Heart right ventricle (tissue), 16 donors: ENCODE measurements at regions not wholly inside any gene's neighbourhood (a gene's known extent, or its start where the extent isn't known, plus 50 kb on each side); places are given as distances from the start of the nearest gene placed in this dataset.

ENCODE experiments used
- ATAC-seq, 8 donors: fragments of 200-7000 bp; cut with Tn5 transposase; one replicate each; pipeline ENCODE4 v1.9.1; 2020; ENCODE audit warnings: mild to moderate bottlenecking in 8 of 8, moderate library complexity in 8 of 8, moderate number of reproducible peaks in 1 of 8
- DNase-seq, 2 donors: peaks; one replicate each; pipeline ENCODE4 v3.0.0-alpha.2; 2020
- H3K27ac ChIP-seq, 10 donors: fragments of 200-600 bp; sonication (generic) in 2 of 10; one replicate each; pipeline versions ENCODE4 v1.5.0 to v1.8.0; 2020 to 2022; ENCODE audit warnings: mild to moderate bottlenecking in 3 of 10
- H3K27me3 ChIP-seq, 7 donors: fragments of 200-600 bp; one replicate each; pipeline ENCODE4 v1.8.0; 2021 to 2022; ENCODE audit warnings: mild to moderate bottlenecking in 2 of 7
- H3K36me3 ChIP-seq, 9 donors: fragments of 200-600 bp; sonication (generic) in 1 of 9; one replicate each; pipeline versions ENCODE4 v1.5.0 to v1.8.0; 2020 to 2022; ENCODE audit warnings: mild to moderate bottlenecking in 2 of 9
- H3K4me1 ChIP-seq, 9 donors: fragments of 200-600 bp; sonication (generic) in 1 of 9; one replicate each; pipeline versions ENCODE4 v1.5.0 to v1.8.0; 2020 to 2022; ENCODE audit warnings: mild to moderate bottlenecking in 4 of 9
- H3K4me3 ChIP-seq, 10 donors: fragments of 200-600 bp; sonication (generic) in 2 of 10; one replicate each; pipeline versions ENCODE4 v1.5.0 to v1.8.0; 2020 to 2022; ENCODE audit warnings: mild to moderate bottlenecking in 7 of 10, moderate library complexity in 2 of 10
- H3K9me3 ChIP-seq, 11 donors: fragments of 200-600 bp in 10 of 11; sonication (generic) in 2 of 11; one replicate each; pipeline versions ENCODE4 v1.5.0 to v1.8.0; 2013 to 2022; ENCODE audit warnings: mild to moderate bottlenecking in 2 of 11, control low read depth in 1 of 11, moderate library complexity in 1 of 11
- CTCF ChIP-seq, 9 donors: fragments of 200-600 bp; sonication (generic) in 2 of 9; IDR thresholded peaks; one replicate each; pipeline versions ENCODE4 v1.5.0 to v1.8.0; 2021 to 2022; ENCODE audit warnings: antibody characterized with exemption in 9 of 9, mild to moderate bottlenecking in 5 of 9, moderate library complexity in 1 of 9
- WGBS, 2 donors: extraction: QIAGEN DNeasy Blood & Tissue Kit; methylation state at CpG; one replicate each; pipeline ENCODE4 v1.1.7; 2013; ENCODE audit warnings: inconsistent platforms in 1 of 2; 5-methylcytosine and 5-hydroxymethylcytosine counted together
- intact Hi-C, 10 donors: fragments of 100-400 bp; cut with DNase I; formaldehyde crosslinking; loops; one replicate each; pipeline versions ENCODE4 v1.11.1 to v1.14.2; 2022
- donor health status: Arrhythmogenic right ventricular cardiomyopathy.
- donor health status: ischemic (EF 13 %, LVEDD 7.1; RV severe dilation, severe dysfunction).
- donor health status: healthy with polysubstance abuse.
- donor health status: DM: no; HTN: yes; CAD: no.
- donor health status: DM: no; HTN: no; CAD: no.
- donor health status: ischemic (EF 25% LVEDD 6.9; RV normal size, moderate dysfunction).
- donor health status: ischemic (EF 25% LVEDD 5.7; RV mildly dilated, moderate dysfunction).
- donor health status: healthy.
- donor health status: DM: yes; HTN: yes; CAD: no.
- donor health status: Ischemic cardiomyopathy.
- donor health status: ischemic (EF 35%, LVEDD 5.7; RV mildly dilated, moderate dysfunction).
- donor health status: nonischemic (EF 11% LVEDD 7.7; RV severe dilation, severe dysfunction).
- donor health status: DM: yes; HTN: yes; CAD: no.
- donor health status: PGD.
- donor health status: ischemic (EF 29% LVEDD 5.4; RV normal size, mild dysfunction).
- donor health status: nonischemic (EF 23%, LVEDD 6.1; RV moderate dilation, normal function).

DNA sequence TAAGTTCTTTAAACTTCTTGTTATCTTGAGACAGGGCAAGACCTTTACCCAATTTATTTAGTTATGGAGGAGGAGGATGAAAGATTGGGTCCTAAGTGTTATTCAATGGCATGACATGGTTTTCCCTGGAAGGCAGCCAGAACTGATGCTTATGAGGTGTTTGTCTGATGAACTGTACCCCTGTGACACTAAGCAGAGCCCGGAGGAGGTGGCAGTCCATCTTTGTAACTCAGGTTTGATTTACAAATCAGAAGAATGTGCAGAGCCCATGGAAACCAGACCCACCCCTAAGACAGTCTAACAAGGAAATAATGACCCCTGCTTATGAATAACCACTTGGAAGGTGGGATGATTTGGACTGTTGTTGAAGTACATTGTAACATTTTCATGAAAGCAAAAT, 878.6 kb upstream of the NR2F2 start:
- Histone ChIP-seq H3K27me3 (no peaks in the 10 kb centered on the region), H3K4me3 (no peak overlapping the region), H3K27ac (no peak overlapping the region), H3K9me3 (no peaks in the 10 kb centered on the region), H3K36me3 (no peaks in the 10 kb centered on the region), H3K4me1 (peaks cover 0 to 4% (median 0%) of the 10 kb centered on the region in 9 donors)
- DNase-seq (no peak), ATAC-seq (no peak)
- WGBS, 2 donors: 31 to 71% methylated on average over 1 of the region's 1 CpG
- intact Hi-C loops: loop anchor here in 1 of 10 donors (10.0 kb wide), 1 partner anchor 883 kb away; the partner anchor contains the start of gene NR2F2
- no peak for TF ChIP-seq CTCF (IDR thresholded peaks at IDR 0.05)

- Histone ChIP-seq H3K4me3 (no peak overlapping the region), H3K27ac (no peak overlapping the region), H3K4me1 (peaks cover 0 to 27% (median 17%) of the 10 kb centered on the region in 9 donors), H3K27me3 (no peaks in the 10 kb centered on the region), H3K36me3 (no peaks in the 10 kb centered on the region), H3K9me3 (no peaks in the 10 kb centered on the region)
- no peak for DNase-seq
- no peak for TF ChIP-seq CTCF (IDR thresholded peaks at IDR 0.05)
- intact Hi-C loops: loop anchor here in 1 of 10 donors (5.0 to 10.0 kb wide), 3 partner anchors 87 to 880 kb away; partner anchors contain the start of gene NR2F2
- no peak for ATAC-seq
- 83 to 91% methylated on average over 10 of the region's 10 CpGs for WGBS, 2 donors
Observed at GRCh38 chr15:95454403-95455262, 875.9 kb upstream of the NR2F2 start.

DNA sequence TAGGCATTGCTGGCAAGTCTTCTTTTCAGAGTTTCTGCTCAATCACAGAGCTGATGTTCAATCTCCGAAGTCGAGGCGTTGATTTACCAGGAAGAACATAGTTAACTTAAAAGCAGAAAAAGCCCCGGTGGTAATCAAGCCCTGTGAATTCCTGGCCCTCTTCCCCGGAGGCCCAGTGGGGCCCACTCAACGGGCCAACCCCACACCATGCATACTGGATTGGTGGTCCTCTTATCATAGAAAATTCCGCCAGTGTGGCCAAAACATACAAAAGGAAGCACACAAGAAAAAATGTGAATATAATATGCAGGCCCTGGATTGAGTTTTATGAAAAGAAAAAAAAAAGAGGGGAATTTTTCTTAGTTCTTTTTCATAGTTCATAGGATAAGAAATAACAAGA, 873.0 kb upstream of the NR2F2 start:
- 45 to 46% methylated on average over 7 of the region's 7 CpGs for WGBS, 2 donors
- intact Hi-C loops: loop anchor here in 1 of 10 donors (5.0 to 10.0 kb wide), 3 partner anchors 90 to 877 kb away; partner anchors contain the start of gene NR2F2
- Histone ChIP-seq H3K27ac (peak overlapping the region in 9 of 10 donors; percentile 9 to 77 (median 60)), H3K4me1 (peaks cover 0 to 34% (median 18%) of the 10 kb centered on the region in 9 donors), H3K27me3 (no peaks in the 10 kb centered on the region), H3K9me3 (no peaks in the 10 kb centered on the region), H3K36me3 (no peaks in the 10 kb centered on the region), H3K4me3 (no peak overlapping the region)
- DNase-seq (peak in 1 of 2 donors; percentile 22), ATAC-seq (peak in 6 of 8 donors; percentile 49 to 75 (median 62))
- no peak for TF ChIP-seq CTCF (IDR thresholded peaks at IDR 0.05)

GRCh38 chr15:95458721-95459120, 871.8 kb upstream of the NR2F2 start:
- H3K27ac ChIP-seq: peak overlapping the region in 9 of 10 donors; percentile 9 to 77 (median 60)
- ATAC-seq (peak in 7 of 8 donors; percentile 52 to 91 (median 85)), DNase-seq (peak in 1 of 2 donors; percentile 25)
- intact Hi-C loops: loop anchor here in 1 of 10 donors (5.0 to 10.0 kb wide), 3 partner anchors 91 to 876 kb away; partner anchors contain the start of gene NR2F2
- 46 to 47% methylated on average over 2 of the region's 2 CpGs for WGBS, 2 donors
- H3K4me1 ChIP-seq: peaks cover 0 to 34% (median 18%) of the 10 kb centered on the region in 9 donors
- no peaks in the 10 kb centered on the region for H3K9me3 ChIP-seq
- no peak overlapping the region for H3K4me3 ChIP-seq
- H3K36me3 ChIP-seq: no peaks in the 10 kb centered on the region
- H3K27me3 ChIP-seq: no peaks in the 10 kb centered on the region
- TF ChIP-seq CTCF (IDR thresholded peaks at IDR 0.05): peak in 1 of 9 donors; percentile 16
